IMR-90 (cell line): ENCODE measurements at regions not wholly inside any gene's neighbourhood (a gene's known extent, or its start where the extent isn't known, plus 50 kb on each side); places are given as distances from the start of the nearest gene placed in this dataset.
A peak's percentile ranks its signal among the peaks of the same experiment; 100 is the strongest.

Experiments
- ATAC-seq: fragments of 200-7000 bp; cut with Tn5 transposase; 2 replicates; pipeline ENCODE4 v1.9.1; 2020; ENCODE audit warnings: low read depth, mild to moderate bottlenecking, moderate library complexity
- BruUV-seq: library from RNA; stranded (reverse); fragments of 400-500 nt; replicated peaks from 2 replicates; lab custom pipeline; 2021; lab: Mats Ljungman, UMichigan
- CTCF ChIA-PET: fragments of 300-600 bp; formaldehyde crosslinking; extraction: SDS; loops from one replicate; lab custom pipeline; 2021; ENCODE audit warnings: antibody characterized with exemption; lab: Yijun Ruan, JAX
- POLR2A ChIA-PET: fragments of 300-600 bp; sonication (Branson Sonifier 250); formaldehyde crosslinking; loops from one replicate; lab custom pipeline; 2022; ENCODE audit warnings: antibody characterized with exemption; ENCODE audit not compliant: unreplicated experiment; lab: Charles Lee
- DNase-seq: peaks from one replicate; pipeline ENCODE4 v3.0.0; 2013
- H2AFZ ChIP-seq: replicated peaks from 2 replicates; pipeline ENCODE3; 2013; ENCODE audit warnings: low read length, mild to moderate bottlenecking; ENCODE audit not compliant: poor library complexity
- H2AK5ac ChIP-seq: 2 replicates; pipeline ENCODE4 v1.6.1; 2013; ENCODE audit warnings: low read depth, low read length, inconsistent platforms
- H2AK9ac ChIP-seq: replicated peaks from 2 replicates; pipeline ENCODE3; 2013; ENCODE audit warnings: mild to moderate bottlenecking, low read depth, low read length, moderate library complexity; ENCODE audit not compliant: poor library complexity
- H2BK120ac ChIP-seq: 2 replicates; pipeline ENCODE4 v1.6.1; 2013; ENCODE audit warnings: low read depth, low read length, inconsistent platforms
- H2BK15ac ChIP-seq: 3 replicates; pipeline ENCODE4 v1.6.1; 2013; ENCODE audit warnings: low read depth, low read length, inconsistent platforms
- H2BK20ac ChIP-seq: 2 replicates; pipeline ENCODE4 v1.6.1; 2013; ENCODE audit warnings: low read depth, mild to moderate bottlenecking, inconsistent platforms, low read length, moderate library complexity
- H2BK5ac ChIP-seq: 2 replicates; pipeline ENCODE4 v1.6.1; 2013; ENCODE audit warnings: mild to moderate bottlenecking, low read depth, low read length, inconsistent platforms; ENCODE audit not compliant: poor library complexity, severe bottlenecking
- H3K14ac ChIP-seq: replicated peaks from 2 replicates; pipeline ENCODE4 v1.6.1; 2013; ENCODE audit warnings: low read depth, low read length, inconsistent platforms
- H3K18ac ChIP-seq: 2 replicates; pipeline ENCODE4 v1.6.1; 2013; ENCODE audit warnings: low read depth, low read length, control low read depth
- H3K23ac ChIP-seq: 2 replicates; pipeline ENCODE4 v1.6.1; 2013; ENCODE audit warnings: low read depth, low read length, inconsistent platforms
- H3K27ac ChIP-seq: 2 replicates; pipeline ENCODE4 v1.5.1; 2013; ENCODE audit warnings: mild to moderate bottlenecking, control low read depth, low read length; ENCODE audit not compliant: insufficient read depth
- H3K27me3 ChIP-seq: 2 replicates; pipeline ENCODE4 v1.6.1; 2013; ENCODE audit warnings: low read length; ENCODE audit not compliant: control insufficient read depth, insufficient read depth
- H3K36me3 ChIP-seq: 2 replicates; pipeline ENCODE4 v1.6.1; 2013; ENCODE audit warnings: low read length, mixed read lengths; ENCODE audit not compliant: control insufficient read depth, insufficient read depth
- H3K4ac ChIP-seq: 2 replicates; pipeline ENCODE4 v1.6.1; 2013; ENCODE audit warnings: low read depth, low read length, inconsistent platforms
- H3K4me1 ChIP-seq: 2 replicates; pipeline ENCODE4 v1.6.1; 2013; ENCODE audit warnings: low read length, mixed read lengths; ENCODE audit not compliant: control insufficient read depth, insufficient read depth
- H3K4me2 ChIP-seq: 2 replicates; pipeline ENCODE4 v1.6.1; 2013; ENCODE audit warnings: low read depth, mild to moderate bottlenecking, control low read depth, low read length, moderate library complexity
- H3K4me3 ChIP-seq: 2 replicates; pipeline ENCODE4 v1.5.1; 2013; ENCODE audit warnings: low read depth, mild to moderate bottlenecking, control low read depth, low read length, moderate library complexity; ENCODE audit not compliant: insufficient read depth
- H3K56ac ChIP-seq: 2 replicates; pipeline ENCODE4 v1.6.1; 2013; ENCODE audit warnings: low read length, inconsistent platforms; ENCODE audit not compliant: insufficient read depth; ENCODE audit errors: extremely low read depth
- H3K79me1 ChIP-seq, 2 experiments: 2 replicates each; pipeline ENCODE4 v1.6.1; 2013; ENCODE audit warnings: low read length in 2 of 2, inconsistent platforms in 1 of 2, low read depth in 1 of 2
- H3K9ac ChIP-seq: 2 replicates; pipeline ENCODE4 v1.6.1; 2013; ENCODE audit warnings: low read depth, low read length, control low read depth
- H3K9me1 ChIP-seq: 2 replicates; pipeline ENCODE4 v1.6.1; 2013; ENCODE audit warnings: low read length, inconsistent platforms; ENCODE audit not compliant: insufficient read depth
- H3K9me3 ChIP-seq: 2 replicates; pipeline ENCODE4 v1.6.1; 2013; ENCODE audit warnings: low read length; ENCODE audit not compliant: control insufficient read depth, insufficient read depth
- H4K20me1 ChIP-seq: 2 replicates; pipeline ENCODE4 v1.6.1; 2013; ENCODE audit warnings: low read length, inconsistent platforms; ENCODE audit not compliant: insufficient read depth
- H4K5ac ChIP-seq: 2 replicates; pipeline ENCODE4 v1.6.1; 2013; ENCODE audit warnings: mild to moderate bottlenecking, low read depth, low read length, control low read depth
- H4K8ac ChIP-seq, 2 experiments: 2 replicates each; pipeline ENCODE4 v1.6.1; 2013; ENCODE audit warnings: low read depth in 2 of 2, low read length in 2 of 2, control low read depth in 1 of 2, inconsistent platforms in 1 of 2
- H4K91ac ChIP-seq: 2 replicates; pipeline ENCODE4 v1.6.1; 2013; ENCODE audit warnings: low read depth, low read length, inconsistent platforms; ENCODE audit not compliant: insufficient read depth
- BHLHE40 ChIP-seq: fragments of 150-350 bp; IDR thresholded peaks from 2 replicates; pipeline ENCODE4 v1.6.1; 2016; ENCODE audit warnings: mild to moderate bottlenecking, low read depth, low read length
- CEBPB ChIP-seq: IDR thresholded peaks from 2 replicates; pipeline ENCODE4 v1.6.1; 2012; ENCODE audit warnings: low read depth, low read length, improper control_type of control experiment
- CHD1 ChIP-seq: IDR thresholded peaks from 2 replicates; pipeline ENCODE4 v1.6.1; 2012; ENCODE audit warnings: low read depth, low read length, improper control_type of control experiment
- CTCF ChIP-seq: conservative IDR thresholded peaks from 2 replicates; pipeline ENCODE4 v1.5.1; 2012; ENCODE audit warnings: mild to moderate bottlenecking, low read depth, low read length, improper control_type of control experiment
- ELK1 ChIP-seq: fragments of 150-350 bp; IDR thresholded peaks from 2 replicates; pipeline ENCODE4 v1.6.1; 2016; ENCODE audit warnings: low read depth, mild to moderate bottlenecking, low read length, moderate library complexity, borderline replicate concordance
- MXI1 ChIP-seq: IDR thresholded peaks from 2 replicates; pipeline ENCODE4 v1.6.1; 2012; ENCODE audit warnings: low read depth, mild to moderate bottlenecking, low read length, moderate library complexity, borderline replicate concordance
- NFE2L2 ChIP-seq: fragments of 150-350 bp; IDR thresholded peaks from 2 replicates; pipeline ENCODE4 v1.6.1; 2016; ENCODE audit warnings: low read depth, mild to moderate bottlenecking, low read length
- POLR2A ChIP-seq: IDR thresholded peaks from 2 replicates; pipeline ENCODE4 v1.6.1; 2012; ENCODE audit warnings: mild to moderate bottlenecking, low read depth, low read length
- RAD21 ChIP-seq: IDR thresholded peaks from 2 replicates; pipeline ENCODE4 v1.6.1; 2012; ENCODE audit warnings: low read length, improper control_type of control experiment
- RFX5 ChIP-seq: IDR thresholded peaks from 2 replicates; pipeline ENCODE4 v1.8.0; 2012; ENCODE audit warnings: low read depth, mild to moderate bottlenecking, low read length, moderate library complexity
- SMC3 ChIP-seq: fragments of 150-350 bp; IDR thresholded peaks from 2 replicates; pipeline ENCODE4 v1.6.1; 2016; ENCODE audit warnings: low read depth, mild to moderate bottlenecking, antibody characterized with exemption, low read length, moderate library complexity
- USF2 ChIP-seq: fragments of 150-350 bp; IDR thresholded peaks from 2 replicates; pipeline ENCODE4 v1.6.1; 2017; ENCODE audit warnings: mild to moderate bottlenecking, antibody characterized with exemption, low read length, low read depth
- WGBS, 2 experiments: methylation state at CpG; one replicate each; pipeline versions ENCODE4 v1.1.5 to v1.1.7; 2013; ENCODE audit warnings: missing lambda C conversion rate in 2 of 2; ENCODE audit not compliant: insufficient read length in 1 of 2; ENCODE audit errors: extremely low coverage in 2 of 2; 5-methylcytosine and 5-hydroxymethylcytosine counted together
- dilution Hi-C: fragments of 300-500 bp; cut with HindIII; formaldehyde crosslinking; loops from one replicate; pipeline ENCODE4 v1.14.3; 2018; ENCODE audit warnings: low sequenced_read_pairs; ENCODE audit not compliant: unreplicated experiment
- in situ Hi-C: fragments of 300-500 bp; cut with MboI; formaldehyde crosslinking; loops from 3 replicates; pipeline ENCODE4 v1.14.3; 2019; ENCODE audit warnings: low sequenced_read_pairs, inconsistent platforms, mixed read lengths
- intact Hi-C: fragments of 100-400 bp; cut with micrococcal nuclease; formaldehyde crosslinking; loops from 2 replicates; pipeline ENCODE4 v1.10.0; 2022

GRCh38 chr2:237026981-237027711 is 58.5 kb upstream of the COPS8 start:
- no peaks in the 10 kb centered on the region for H3K36me3 ChIP-seq
- no peak overlapping the region; the same call in 1 of the 2 replicates for H4K91ac ChIP-seq
- no peak overlapping the region for H2AK9ac ChIP-seq
- H4K5ac ChIP-seq = no peak overlapping the region
- H2AFZ ChIP-seq = peak overlapping the region; percentile 74
- 0 out of 2 replicates have a peak, but pooled peaks cover 2% of the 10 kb centered on the region for H3K9me1 ChIP-seq
- H3K56ac ChIP-seq = no peak overlapping the region
- no peak overlapping the region for H3K14ac ChIP-seq
- 80% methylated on average over 2 of the region's 8 CpGs; no CpG with 5 or more reads in 1 of the 2 experiments for WGBS, 2 experiments
- no peak overlapping the region for H3K4ac ChIP-seq
- H3K4me2 ChIP-seq = no peak overlapping the region
- H3K4me3 ChIP-seq = no peak overlapping the region
- no peak overlapping the region for H3K18ac ChIP-seq
- dilution Hi-C loops = no loop called here
- H3K27me3 ChIP-seq = 0 out of 2 replicates have a peak, but pooled peaks cover 2% of the 10 kb centered on the region
- H4K20me1 ChIP-seq = no peaks in the 10 kb centered on the region
- no peak overlapping the region for H3K27ac ChIP-seq
- no peak overlapping the region; the same call in 1 of the 2 replicates for H2AK5ac ChIP-seq
- peak; percentile 82 for ATAC-seq
- H2BK20ac ChIP-seq = no peak overlapping the region
- H2BK120ac ChIP-seq = no peak overlapping the region
- peak; percentile 49 for DNase-seq
- intact Hi-C loops = loop anchor here (1.0 to 5.0 kb wide), 4 partner anchors 460 to 684 kb away; partner anchors contain the start of gene ACKR3
- no peak overlapping the region for H3K9ac ChIP-seq
- POLR2A ChIA-PET = no interaction called here
- no peak overlapping the region for H4K8ac ChIP-seq
- CTCF ChIA-PET = interaction anchor here (0.6 to 1.7 kb wide), 6 partner anchors 9 to 683 kb away, joined by 3 to 5 read pairs (median 4); no protein-coding TSS in a partner anchor
- TF ChIP-seq USF2 (no peak), NFE2L2 (no peak), CTCF (peak; percentile 66), BHLHE40 (no peak), MXI1 (no peak), CEBPB (no peak), RAD21 (peak; percentile 85), SMC3 (peak; percentile 80), POLR2A (no peak), RFX5 (no peak), ELK1 (no peak), CHD1 (no peak)
- H2BK15ac ChIP-seq = no peak overlapping the region
- peaks cover 5% of the 10 kb centered on the region; the same call in 1 of the 2 replicates for H3K9me3 ChIP-seq
- no TSS peak for BruUV-seq
- in situ Hi-C loops = no loop called here
- no peak overlapping the region for H2BK5ac ChIP-seq
- H3K4me1 ChIP-seq = 0 out of 2 replicates have a peak, but pooled peaks cover 2% of the 10 kb centered on the region
- no peak overlapping the region for H3K23ac ChIP-seq
- no peaks in the 10 kb centered on the region for H3K79me1 ChIP-seq
